Chondrocyte (in vitro differentiated cells): ENCODE measurements at regions not wholly inside any gene's neighbourhood (a gene's known extent, or its start where the extent isn't known, plus 50 kb on each side); places are given as distances from the start of the nearest gene placed in this dataset.
A peak's percentile ranks its signal among the peaks of the same experiment; 100 is the strongest.

Experiments used
- DNase-seq: peaks from one replicate; pipeline ENCODE4 v3.0.0; 2021; ENCODE audit warnings: mixed read lengths, low spot score
- H3K27ac Mint-ChIP-seq: one replicate; pipeline ENCODE4 v1.8.0; 2021; ENCODE audit warnings: mild to moderate bottlenecking, moderate library complexity, mixed read lengths; ENCODE audit not compliant: unreplicated experiment
- H3K27me3 Mint-ChIP-seq: 2 replicates; pipeline ENCODE4 v1.8.0; 2021; ENCODE audit warnings: low read depth, mixed read lengths
- H3K36me3 Mint-ChIP-seq: 2 replicates; pipeline ENCODE4 v1.8.0; 2021; ENCODE audit warnings: low read depth, mixed read lengths
- H3K4me1 Mint-ChIP-seq: 2 replicates; pipeline ENCODE4 v1.8.0; 2021; ENCODE audit warnings: low read depth, mild to moderate bottlenecking, mixed read lengths
- H3K4me3 Mint-ChIP-seq: one replicate; pipeline ENCODE4 v1.8.0; 2021; ENCODE audit warnings: mild to moderate bottlenecking, moderate library complexity, mixed read lengths; ENCODE audit not compliant: unreplicated experiment
- H3K9me3 Mint-ChIP-seq: 2 replicates; pipeline ENCODE4 v1.8.0; 2021; ENCODE audit warnings: low read depth, mixed read lengths
- TF ChIP-seq, protein P1 (sequence below): fragments of 200-600 bp; sonication (generic); IDR thresholded peaks from 2 replicates; pipeline ENCODE4 v1.5.0; 2021; ENCODE audit warnings: antibody characterized with exemption, mild to moderate bottlenecking, moderate library complexity

DNA sequence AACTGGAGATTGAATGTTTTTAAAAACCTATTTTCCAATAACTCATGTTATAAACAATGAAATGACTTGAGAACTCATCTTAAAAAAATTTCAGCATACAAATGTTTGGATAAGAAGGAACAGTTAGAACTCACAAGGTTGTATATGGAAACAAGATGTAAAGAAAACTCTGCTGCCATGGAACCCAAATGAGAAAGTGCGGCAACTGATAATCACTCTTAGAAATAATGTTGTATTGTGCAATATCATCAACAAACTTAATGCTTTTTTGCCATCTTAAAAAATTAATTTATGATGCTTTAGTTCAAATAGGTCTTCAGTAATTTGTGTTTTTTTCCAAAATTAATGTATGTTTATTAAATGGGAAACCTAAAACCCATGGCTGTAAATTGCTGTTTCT lies 461.1 kb upstream of the NCAM2 start:
- no peaks in the 10 kb centered on the region for H3K27me3 Mint-ChIP-seq
- no peak for DNase-seq
- H3K4me1 Mint-ChIP-seq: no peaks in the 10 kb centered on the region
- H3K36me3 Mint-ChIP-seq: no peaks in the 10 kb centered on the region
- TF ChIP-seq, protein P1, sequence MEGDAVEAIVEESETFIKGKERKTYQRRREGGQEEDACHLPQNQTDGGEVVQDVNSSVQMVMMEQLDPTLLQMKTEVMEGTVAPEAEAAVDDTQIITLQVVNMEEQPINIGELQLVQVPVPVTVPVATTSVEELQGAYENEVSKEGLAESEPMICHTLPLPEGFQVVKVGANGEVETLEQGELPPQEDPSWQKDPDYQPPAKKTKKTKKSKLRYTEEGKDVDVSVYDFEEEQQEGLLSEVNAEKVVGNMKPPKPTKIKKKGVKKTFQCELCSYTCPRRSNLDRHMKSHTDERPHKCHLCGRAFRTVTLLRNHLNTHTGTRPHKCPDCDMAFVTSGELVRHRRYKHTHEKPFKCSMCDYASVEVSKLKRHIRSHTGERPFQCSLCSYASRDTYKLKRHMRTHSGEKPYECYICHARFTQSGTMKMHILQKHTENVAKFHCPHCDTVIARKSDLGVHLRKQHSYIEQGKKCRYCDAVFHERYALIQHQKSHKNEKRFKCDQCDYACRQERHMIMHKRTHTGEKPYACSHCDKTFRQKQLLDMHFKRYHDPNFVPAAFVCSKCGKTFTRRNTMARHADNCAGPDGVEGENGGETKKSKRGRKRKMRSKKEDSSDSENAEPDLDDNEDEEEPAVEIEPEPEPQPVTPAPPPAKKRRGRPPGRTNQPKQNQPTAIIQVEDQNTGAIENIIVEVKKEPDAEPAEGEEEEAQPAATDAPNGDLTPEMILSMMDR: no peak
- H3K4me3 Mint-ChIP-seq: no peak overlapping the region
- no peak overlapping the region for H3K27ac Mint-ChIP-seq
- no peaks in the 10 kb centered on the region for H3K9me3 Mint-ChIP-seq

DNA sequence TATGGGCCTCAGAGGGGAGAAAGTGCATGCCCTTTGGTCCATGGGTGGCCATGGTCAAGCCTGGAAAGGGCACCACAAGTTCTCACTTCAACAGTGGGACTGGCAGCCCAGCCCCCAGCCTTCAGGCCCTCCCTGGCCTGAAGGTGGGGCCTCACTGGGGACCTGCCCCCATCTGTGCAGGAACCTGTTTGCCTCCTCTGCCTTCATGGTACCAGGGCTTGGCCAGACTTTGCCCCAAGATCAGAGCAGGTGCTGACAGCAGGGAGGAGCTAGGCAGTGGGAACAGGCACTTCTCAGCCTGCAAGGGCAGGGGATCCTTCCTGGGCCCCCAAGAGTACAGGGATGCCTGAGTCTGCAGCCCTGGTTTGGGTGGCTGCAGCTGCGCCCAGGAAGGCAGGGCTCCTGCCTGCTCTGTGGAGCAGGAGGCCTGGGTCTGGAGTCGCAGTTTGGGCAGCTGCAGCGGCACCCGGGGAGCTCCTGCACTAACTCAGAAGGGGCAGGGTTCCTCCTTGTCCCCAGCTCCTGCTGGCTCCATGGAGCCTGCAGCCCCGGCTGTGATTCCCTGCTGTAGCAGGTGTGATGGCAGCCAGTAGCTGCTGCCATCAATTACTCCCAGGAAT lies 460.1 kb upstream of the NCAM2 start:
- Mint-ChIP-seq H3K27ac (no peak overlapping the region), H3K27me3 (no peaks in the 10 kb centered on the region), H3K36me3 (no peaks in the 10 kb centered on the region), H3K4me1 (no peaks in the 10 kb centered on the region), H3K4me3 (no peak overlapping the region), H3K9me3 (no peaks in the 10 kb centered on the region)
- peak; percentile 57 for DNase-seq
- TF ChIP-seq, protein P1: no peak

DNA sequence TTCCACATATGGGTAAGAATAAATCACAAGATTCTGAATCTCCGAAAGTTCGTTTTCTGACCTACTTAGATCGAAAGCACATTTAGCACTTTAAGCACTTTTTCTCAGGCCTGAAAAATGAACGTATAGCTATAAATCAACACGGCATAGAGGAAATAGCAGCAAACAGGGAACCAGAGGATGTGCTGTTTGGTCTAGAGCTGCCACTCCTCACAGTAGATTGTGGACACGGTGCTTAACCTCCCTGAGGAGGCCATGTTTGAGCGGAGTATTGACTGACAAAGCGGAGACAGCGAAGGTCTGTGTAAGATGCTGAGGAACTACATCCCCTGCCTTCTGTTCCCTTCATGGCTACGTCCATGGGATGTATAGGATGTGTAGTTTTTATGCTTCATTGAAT lies 452.8 kb upstream of the NCAM2 start:
- Mint-ChIP-seq H3K27ac (no peak overlapping the region), H3K4me1 (no peaks in the 10 kb centered on the region), H3K9me3 (no peaks in the 10 kb centered on the region), H3K36me3 (no peaks in the 10 kb centered on the region), H3K4me3 (no peak overlapping the region), H3K27me3 (no peaks in the 10 kb centered on the region)
- no peak for DNase-seq
- TF ChIP-seq, protein P1: no peak

DNA sequence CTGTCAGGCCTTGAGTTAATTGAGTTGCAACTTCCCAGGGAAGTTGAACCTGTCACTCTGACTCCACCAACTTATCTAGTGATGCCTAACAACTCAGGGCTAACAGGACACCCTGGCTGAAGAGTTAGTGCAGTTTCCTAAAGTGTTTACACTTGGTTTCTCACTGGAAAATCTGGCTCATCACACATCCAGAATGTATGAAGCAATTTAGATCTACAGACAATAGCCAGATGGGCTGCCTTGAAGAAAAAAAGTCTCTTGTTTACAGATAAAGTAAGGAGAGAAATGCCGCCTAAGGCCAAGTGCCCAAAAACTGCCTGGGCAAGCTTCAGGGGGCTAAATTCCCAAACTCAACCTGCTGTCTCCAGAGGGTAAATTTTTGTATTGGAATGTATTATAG lies 446.3 kb upstream of the NCAM2 start:
- Mint-ChIP-seq H3K4me1 (no peaks in the 10 kb centered on the region), H3K36me3 (no peaks in the 10 kb centered on the region), H3K27me3 (no peaks in the 10 kb centered on the region), H3K27ac (no peak overlapping the region), H3K9me3 (no peaks in the 10 kb centered on the region), H3K4me3 (no peak overlapping the region)
- DNase-seq: no peak
- TF ChIP-seq, protein P1: no peak

DNA sequence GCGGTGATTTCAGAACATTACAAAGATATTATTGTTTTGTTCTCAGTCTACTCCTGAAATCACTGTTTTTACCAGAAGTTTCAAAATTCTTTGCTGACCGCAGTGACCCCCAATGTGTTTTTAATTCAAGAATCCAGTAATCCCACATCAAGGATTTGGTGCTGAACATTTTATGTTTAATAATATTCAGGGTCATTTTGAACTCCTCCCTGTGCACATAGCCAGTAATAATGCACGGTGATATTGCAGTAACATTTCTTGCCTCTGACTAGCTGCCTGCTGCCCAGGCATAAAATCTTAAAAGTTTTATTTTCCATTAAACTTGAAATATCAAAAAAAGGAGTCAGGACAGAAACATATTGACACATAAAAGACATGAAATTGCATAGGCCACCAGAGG lies 443.4 kb upstream of the NCAM2 start:
- Mint-ChIP-seq H3K9me3 (no peaks in the 10 kb centered on the region), H3K27me3 (no peaks in the 10 kb centered on the region)

More for the DNA sequence above, 443.4 kb upstream of the NCAM2 start:
- no peak for DNase-seq
- H3K36me3 Mint-ChIP-seq: no peaks in the 10 kb centered on the region
- no peak overlapping the region for H3K27ac Mint-ChIP-seq
- TF ChIP-seq, protein P1: no peak
- no peak overlapping the region for H3K4me3 Mint-ChIP-seq
- no peaks in the 10 kb centered on the region for H3K4me1 Mint-ChIP-seq
